DND-41 (cell line): ENCODE measurements at regions not wholly inside any gene's neighbourhood (a gene's known extent, or its start where the extent isn't known, plus 50 kb on each side); places are given as distances from the start of the nearest gene placed in this dataset.

Experiments used
- ATAC-seq: fragments of 200-7000 bp; cut with Tn5 transposase; 3 replicates; pipeline ENCODE4 v1.9.1; 2021; ENCODE audit warnings: low read depth; ENCODE audit not compliant: insufficient read depth
- DNase-seq: peaks from one replicate; pipeline ENCODE4 v3.0.0-alpha.2; 2020
- H2AFZ ChIP-seq: 2 replicates; pipeline ENCODE4 v1.6.0; 2012; ENCODE audit warnings: low read depth, low read length
- H3K27ac ChIP-seq: 2 replicates; pipeline ENCODE4 v1.5.1; 2012; ENCODE audit warnings: low read length, inconsistent platforms
- H3K27me3 ChIP-seq: fragments of 200-600 bp; sonication (generic); 2 replicates; pipeline ENCODE4 v1.6.0; 2012; ENCODE audit warnings: low read length, mild to moderate bottlenecking, inconsistent platforms; ENCODE audit not compliant: insufficient read depth, poor library complexity
- H3K36me3 ChIP-seq: 2 replicates; pipeline ENCODE4 v1.5.1; 2012; ENCODE audit warnings: low read length, inconsistent platforms; ENCODE audit not compliant: insufficient read depth
- H3K4me1 ChIP-seq: 2 replicates; pipeline ENCODE4 v1.5.1; 2012; ENCODE audit warnings: mild to moderate bottlenecking, low read length; ENCODE audit not compliant: insufficient read depth
- H3K4me2 ChIP-seq: 2 replicates; pipeline ENCODE4 v1.6.0; 2012; ENCODE audit warnings: mild to moderate bottlenecking, moderate library complexity, low read length, inconsistent platforms; ENCODE audit not compliant: insufficient read depth
- H3K4me3 ChIP-seq, 2 experiments: fragments of 200-600 bp in 1 of 2; shearing (Covaris generic) in 1 of 2; 2 replicates each; pipeline ENCODE4 v1.5.1; 2012 to 2016; ENCODE audit warnings: inconsistent platforms in 2 of 2, low read length in 2 of 2, mild to moderate bottlenecking in 2 of 2, low read depth in 1 of 2, moderate library complexity in 1 of 2
- H3K79me2 ChIP-seq: 2 replicates; pipeline ENCODE4 v1.6.0; 2012; ENCODE audit warnings: low read length, inconsistent platforms; ENCODE audit not compliant: insufficient read depth
- H3K9ac ChIP-seq: 2 replicates; pipeline ENCODE4 v1.6.0; 2012; ENCODE audit warnings: low read depth, mild to moderate bottlenecking, inconsistent platforms, low read length, moderate library complexity
- H3K9me3 ChIP-seq: 2 replicates; pipeline ENCODE4 v1.5.1; 2012; ENCODE audit warnings: low read length, moderate library complexity, mild to moderate bottlenecking, inconsistent platforms; ENCODE audit not compliant: insufficient read depth, severe bottlenecking
- H4K20me1 ChIP-seq: 2 replicates; pipeline ENCODE4 v1.6.0; 2012; ENCODE audit warnings: low read length; ENCODE audit not compliant: insufficient read depth
- CTCF ChIP-seq: IDR thresholded peaks from 2 replicates; pipeline ENCODE4 v1.5.1; 2012; ENCODE audit warnings: borderline replicate concordance, low read length, moderate library complexity, mild to moderate bottlenecking; ENCODE audit not compliant: poor library complexity, severe bottlenecking; ENCODE audit errors: extremely low read depth
- EZH2 ChIP-seq: IDR thresholded peaks from 3 replicates; pipeline ENCODE4 v1.6.1; 2012; ENCODE audit warnings: borderline replicate concordance, low read depth, mild to moderate bottlenecking, moderate library complexity, low read length, inconsistent platforms; ENCODE audit not compliant: severe bottlenecking

GRCh38 chr4:138821331-138821730 lies 194.2 kb upstream of the NOCT start:
- H3K79me2 ChIP-seq: no peaks in the 10 kb centered on the region
- no peaks in the 10 kb centered on the region for H3K9me3 ChIP-seq
- no peaks in the 10 kb centered on the region for H4K20me1 ChIP-seq
- TF ChIP-seq EZH2: no peak
- TF ChIP-seq CTCF: no peak
- no peaks in the 10 kb centered on the region for H3K36me3 ChIP-seq
- DNase-seq (no peak), ATAC-seq (no peak)
- H3K4me1 ChIP-seq: no peaks in the 10 kb centered on the region
- no peak overlapping the region for H3K4me3 ChIP-seq
- H3K9ac ChIP-seq: no peak overlapping the region
- H3K4me2 ChIP-seq: no peak overlapping the region
- no peak overlapping the region for H2AFZ ChIP-seq
- peaks cover 3% of the 10 kb centered on the region for H3K27me3 ChIP-seq
- no peak overlapping the region for H3K27ac ChIP-seq

- TF ChIP-seq EZH2: no peak
- H2AFZ ChIP-seq: no peak overlapping the region
Measured at GRCh38 chr4:138816875-138817274, 198.7 kb upstream of the NOCT start.

GRCh38 chr4:138815811-138816210 lies 199.8 kb upstream of the NOCT start:
- no peak overlapping the region for H3K4me2 ChIP-seq
- no peaks in the 10 kb centered on the region for H3K27me3 ChIP-seq
- no peak overlapping the region for H3K4me3 ChIP-seq
- H3K27ac ChIP-seq: no peak overlapping the region
- no peak for TF ChIP-seq EZH2
- no peak overlapping the region for H3K9ac ChIP-seq
- no peaks in the 10 kb centered on the region for H3K9me3 ChIP-seq
- ATAC-seq (no peak), DNase-seq (no peak)
- H3K4me1 ChIP-seq: no peaks in the 10 kb centered on the region
- no peaks in the 10 kb centered on the region for H3K36me3 ChIP-seq
- no peaks in the 10 kb centered on the region for H4K20me1 ChIP-seq
- H2AFZ ChIP-seq: no peak overlapping the region
- no peaks in the 10 kb centered on the region for H3K79me2 ChIP-seq

More at GRCh38 chr4:138816875-138817274, 198.7 kb upstream of the NOCT start:
- Histone ChIP-seq H3K9ac (no peak overlapping the region), H3K36me3 (no peaks in the 10 kb centered on the region), H3K79me2 (no peaks in the 10 kb centered on the region), H3K9me3 (no peaks in the 10 kb centered on the region), H3K27me3 (no peaks in the 10 kb centered on the region), H3K4me1 (no peaks in the 10 kb centered on the region), H4K20me1 (no peaks in the 10 kb centered on the region), H3K4me2 (no peak overlapping the region), H3K27ac (no peak overlapping the region), H3K4me3 (no peak overlapping the region)
- DNase-seq (no peak), ATAC-seq (no peak)

- DNase-seq (no peak), ATAC-seq (no peak)
- Histone ChIP-seq H3K4me3 (no peak overlapping the region), H4K20me1 (no peaks in the 10 kb centered on the region), H3K79me2 (no peaks in the 10 kb centered on the region), H3K9ac (no peak overlapping the region), H3K4me2 (no peak overlapping the region), H3K4me1 (no peaks in the 10 kb centered on the region), H3K27me3 (peaks cover 7% of the 10 kb centered on the region), H3K9me3 (no peaks in the 10 kb centered on the region), H3K36me3 (no peaks in the 10 kb centered on the region), H2AFZ (no peak overlapping the region), H3K27ac (no peak overlapping the region)
- no peak for TF ChIP-seq CTCF
- TF ChIP-seq EZH2: no peak
Measured at GRCh38 chr4:138805736-138806135, 209.8 kb upstream of the NOCT start.
